ENCODE measurements at regions not wholly inside any gene's neighbourhood (a gene's known extent, or its start where the extent isn't known, plus 50 kb on each side); places are given as distances from the start of the nearest gene placed in this dataset.

GRCh38 chr2:41775366-41776025, 272.3 kb upstream of the PKDCC start:
- TF ChIP-seq POLR2A (IDR thresholded peaks at IDR 0.05; ENCODE audit: low read depth, low read length) (no peak), SPI1 (IDR thresholded peaks at IDR 0.05; ENCODE audit: low read depth, low read length) (no peak), POU2F2 (IDR thresholded peaks at IDR 0.05; ENCODE audit: low read depth, low read length) (no peak)
